RCC 7860 (cell line): ENCODE measurements at regions not wholly inside any gene's neighbourhood (a gene's known extent, or its start where the extent isn't known, plus 50 kb on each side); places are given as distances from the start of the nearest gene placed in this dataset.
"Not testable (repeated sequence)": the region's sequence is repeated elsewhere in the genome, so short reads cannot be mapped to it uniquely, and the experiment has no call there.

Experiments used
- DNase-seq: peaks from one replicate; pipeline ENCODE4 v3.0.0-alpha.2; 2015; ENCODE audit warnings: low spot score
- FAIRE-seq: peaks from 2 replicates; lab custom pipeline; 2012; peaks lifted over from hg19 to GRCh38; lab: Jason Lieb, UNC

- DNase-seq, result not testable (repeated sequence)
- FAIRE-seq, result peak; percentile 98
These were observed 55.0 kb upstream of the AGAP4 start for GRCh38 chr10:45902324-45902723.

- DNase-seq, FAIRE-seq: not testable (repeated sequence)
These were observed 56.3 kb upstream of the AGAP4 start for GRCh38 chr10:45903614-45904013.

GRCh38 chr10:45904070-45904469 lies 56.8 kb upstream of the AGAP4 start:
- not testable (repeated sequence) for DNase-seq, FAIRE-seq

GRCh38 chr10:45913205-45913604 lies 59.1 kb upstream of the TIMM23 start:
- not testable (repeated sequence) for DNase-seq, FAIRE-seq

- peak; percentile 65 for FAIRE-seq
These were observed 57.5 kb upstream of the TIMM23 start for GRCh38 chr10:45914740-45915139.

GRCh38 chr10:45915617-45916016 lies 56.7 kb upstream of the TIMM23 start:
- DNase-seq, FAIRE-seq: not testable (repeated sequence)

More at GRCh38 chr10:45914740-45915139, 57.5 kb upstream of the TIMM23 start:
- DNase-seq, result not testable (repeated sequence)

- not testable (repeated sequence) for DNase-seq, FAIRE-seq
These were observed 51.4 kb upstream of the TIMM23 start for GRCh38 chr10:45920876-45921275.
